ENCODE measurements at regions not wholly inside any gene's neighbourhood (a gene's known extent, or its start where the extent isn't known, plus 50 kb on each side); places are given as distances from the start of the nearest gene placed in this dataset.

- Histone ChIP-seq H3K36me3 (ENCODE audit: control insufficient read depth in 2 of 2, extremely low read depth in 1 of 2, insufficient read depth in 2 of 2, low read length in 2 of 2) (no peaks in the 10 kb centered on the region), H3K79me2 (ENCODE audit: control insufficient read depth, insufficient read depth, low read length) (no peaks in the 10 kb centered on the region), H3K4me2 (ENCODE audit: control insufficient read depth, extremely low read depth, insufficient read depth, low read depth, low read length) (no peak overlapping the region), H3K4me3 (ENCODE audit: control insufficient read depth in 2 of 3, extremely low read depth in 1 of 3, insufficient read depth in 2 of 3, low read depth in 1 of 3, low read length in 3 of 3) (no peak overlapping the region), H3K27ac (ENCODE audit: control insufficient read depth, insufficient read depth, low read length) (no peak overlapping the region), H3K27me3 (ENCODE audit: control insufficient read depth, extremely low read depth, insufficient read depth, low read length) (no peaks in the 10 kb centered on the region), H3K4me1 (ENCODE audit: control insufficient read depth, extremely low read depth, insufficient read depth, low read length) (no peaks in the 10 kb centered on the region), H3K9me3 (ENCODE audit: control insufficient read depth, low read depth, low read length) (peaks cover 3% of the 10 kb centered on the region), H3K9ac (ENCODE audit: control insufficient read depth, extremely low read depth, insufficient read depth, low read length) (no peak overlapping the region), H4K20me1 (ENCODE audit: control insufficient read depth, extremely low read depth, insufficient read depth, low read length) (no peaks in the 10 kb centered on the region), H3K9me1 (ENCODE audit: control insufficient read depth, extremely low read depth, insufficient read depth, low read length) (no peaks in the 10 kb centered on the region), H2AFZ (ENCODE audit: control insufficient read depth, low read length) (no peak overlapping the region)
- FAIRE-seq: no peak
- DNase-seq (ENCODE audit: low read depth, low spot score): no peak
- dilution Hi-C loops (cut with MboI; ENCODE audit: extremely low pct_ligation_motif_present, low sequenced_read_pairs): no loop called here
- TF ChIP-seq CTCF (optimal IDR thresholded peaks at IDR 0.05 in 1 of 3, IDR thresholded peaks at IDR 0.05 in 1 of 3, conservative IDR thresholded peaks at IDR 0.05 in 1 of 3; ENCODE audit: extremely low read depth in 1 of 3, insufficient read depth in 2 of 3, low read length in 3 of 3) (no peak), EZH2 (IDR thresholded peaks at IDR 0.05; ENCODE audit: low read length) (no peak)
Measured at GRCh38 chr10:118926441-118926840, 103.1 kb upstream of the NANOS1 start.

- H3K4me3 ChIP-seq (ENCODE audit: control insufficient read depth in 2 of 3, extremely low read depth in 1 of 3, insufficient read depth in 2 of 3, low read depth in 1 of 3, low read length in 3 of 3): no peak overlapping the region
- TF ChIP-seq CTCF (optimal IDR thresholded peaks at IDR 0.05 in 1 of 3, IDR thresholded peaks at IDR 0.05 in 1 of 3, conservative IDR thresholded peaks at IDR 0.05 in 1 of 3; ENCODE audit: extremely low read depth in 1 of 3, insufficient read depth in 2 of 3, low read length in 3 of 3) (no peak), EZH2 (IDR thresholded peaks at IDR 0.05; ENCODE audit: low read length) (no peak)
- no peaks in the 10 kb centered on the region for H3K79me2 ChIP-seq (ENCODE audit: control insufficient read depth, insufficient read depth, low read length)
- H4K20me1 ChIP-seq (ENCODE audit: control insufficient read depth, extremely low read depth, insufficient read depth, low read length): no peaks in the 10 kb centered on the region
- no peaks in the 10 kb centered on the region for H3K27me3 ChIP-seq (ENCODE audit: control insufficient read depth, extremely low read depth, insufficient read depth, low read length)
- no peak overlapping the region for H3K4me2 ChIP-seq (ENCODE audit: control insufficient read depth, extremely low read depth, insufficient read depth, low read depth, low read length)
- dilution Hi-C loops (cut with MboI; ENCODE audit: extremely low pct_ligation_motif_present, low sequenced_read_pairs): no loop called here
- no peak overlapping the region for H2AFZ ChIP-seq (ENCODE audit: control insufficient read depth, low read length)
- H3K9me1 ChIP-seq (ENCODE audit: control insufficient read depth, extremely low read depth, insufficient read depth, low read length): no peaks in the 10 kb centered on the region
- FAIRE-seq (no peak), DNase-seq (ENCODE audit: low read depth, low spot score) (no peak)
- H3K9me3 ChIP-seq (ENCODE audit: control insufficient read depth, low read depth, low read length): peaks cover 3% of the 10 kb centered on the region
- no peaks in the 10 kb centered on the region for H3K36me3 ChIP-seq (ENCODE audit: control insufficient read depth in 2 of 2, extremely low read depth in 1 of 2, insufficient read depth in 2 of 2, low read length in 2 of 2)
- H3K27ac ChIP-seq (ENCODE audit: control insufficient read depth, insufficient read depth, low read length): no peak overlapping the region
- no peaks in the 10 kb centered on the region for H3K4me1 ChIP-seq (ENCODE audit: control insufficient read depth, extremely low read depth, insufficient read depth, low read length)
- H3K9ac ChIP-seq (ENCODE audit: control insufficient read depth, extremely low read depth, insufficient read depth, low read length): no peak overlapping the region
Measured at GRCh38 chr10:118926903-118927302, 102.6 kb upstream of the NANOS1 start.

Data from keratinocyte (primary cell).